ENCODE measurements at regions not wholly inside any gene's neighbourhood (a gene's known extent, or its start where the extent isn't known, plus 50 kb on each side); places are given as distances from the start of the nearest gene placed in this dataset.

- H3K27me3 ChIP-seq (ENCODE audit: control insufficient read depth, insufficient read depth, low read length), result no peaks in the 10 kb centered on the region
- H3K36me3 ChIP-seq (ENCODE audit: control insufficient read depth in 2 of 3, insufficient read depth in 3 of 3, low read length in 3 of 3), result no peaks in the 10 kb centered on the region
- TF ChIP-seq CTCF (IDR thresholded peaks at IDR 0.05; ENCODE audit: borderline replicate concordance, extremely low read depth, insufficient read depth), result no peak
- FAIRE-seq (no peak), DNase-seq (peak; percentile 59 to 83 (median 61))
- no peaks in the 10 kb centered on the region for H3K9me3 ChIP-seq (ENCODE audit: control insufficient read depth in 2 of 3, insufficient read depth in 1 of 3, low read length in 3 of 3)
- peak overlapping the region in 1 of 3 donors; percentile 15 for H3K4me3 ChIP-seq (ENCODE audit: low read length in 3 of 3)
- H3K4me1 ChIP-seq (ENCODE audit: control insufficient read depth in 2 of 3, insufficient read depth in 2 of 3, low read depth in 1 of 3, low read length in 3 of 3), result peaks cover 0 to 26% (median 11%) of the 10 kb centered on the region in 3 donors
- H3K9ac ChIP-seq (ENCODE audit: low read length in 3 of 3), result no peak overlapping the region
- H3K27ac ChIP-seq (ENCODE audit: low read depth in 2 of 2, low read length in 2 of 2), result peak overlapping the region; percentile 10 to 18
- intact Hi-C loops (cut with DNase I), result no loop called here
These were observed 204.3 kb downstream of the PIK3R1 start for GRCh38 chr5:68419637-68420452.

- Histone ChIP-seq H3K36me3 (ENCODE audit: control insufficient read depth in 2 of 3, insufficient read depth in 3 of 3, low read length in 3 of 3) (no peaks in the 10 kb centered on the region), H3K9ac (ENCODE audit: low read length in 3 of 3) (no peak overlapping the region), H3K27ac (ENCODE audit: low read depth in 2 of 2, low read length in 2 of 2) (no peak overlapping the region), H3K9me3 (ENCODE audit: control insufficient read depth in 2 of 3, insufficient read depth in 1 of 3, low read length in 3 of 3) (no peaks in the 10 kb centered on the region), H3K27me3 (ENCODE audit: control insufficient read depth, insufficient read depth, low read length) (no peaks in the 10 kb centered on the region), H3K4me3 (ENCODE audit: low read length in 3 of 3) (no peak overlapping the region), H3K4me1 (ENCODE audit: control insufficient read depth in 2 of 3, insufficient read depth in 2 of 3, low read depth in 1 of 3, low read length in 3 of 3) (peaks cover 0 to 29% (median 14%) of the 10 kb centered on the region in 3 donors)
- FAIRE-seq (no peak), DNase-seq (no peak)
- intact Hi-C loops (cut with DNase I), result no loop called here
- TF ChIP-seq CTCF (IDR thresholded peaks at IDR 0.05; ENCODE audit: borderline replicate concordance, extremely low read depth, insufficient read depth), result no peak
These were observed 205.2 kb downstream of the PIK3R1 start for GRCh38 chr5:68420476-68421344.

- Histone ChIP-seq H3K4me1 (ENCODE audit: control insufficient read depth in 2 of 3, insufficient read depth in 2 of 3, low read depth in 1 of 3, low read length in 3 of 3) (peaks cover 0 to 29% (median 14%) of the 10 kb centered on the region in 3 donors), H3K4me3 (ENCODE audit: low read length in 3 of 3) (no peak overlapping the region), H3K9me3 (ENCODE audit: control insufficient read depth in 2 of 3, insufficient read depth in 1 of 3, low read length in 3 of 3) (no peaks in the 10 kb centered on the region), H3K27ac (ENCODE audit: low read depth in 2 of 2, low read length in 2 of 2) (no peak overlapping the region), H3K27me3 (ENCODE audit: control insufficient read depth, insufficient read depth, low read length) (no peaks in the 10 kb centered on the region), H3K36me3 (ENCODE audit: control insufficient read depth in 2 of 3, insufficient read depth in 3 of 3, low read length in 3 of 3) (no peaks in the 10 kb centered on the region), H3K9ac (ENCODE audit: low read length in 3 of 3) (no peak overlapping the region)
- DNase-seq (no peak), FAIRE-seq (no peak)
- intact Hi-C loops (cut with DNase I), result no loop called here
- no peak for TF ChIP-seq CTCF (IDR thresholded peaks at IDR 0.05; ENCODE audit: borderline replicate concordance, extremely low read depth, insufficient read depth)
These were observed 206.1 kb downstream of the PIK3R1 start for GRCh38 chr5:68421485-68422220.

Measured in kidney (tissue), 13 donors.